Eye (tissue), 1 donor: ENCODE measurements at regions not wholly inside any gene's neighbourhood (a gene's known extent, or its start where the extent isn't known, plus 50 kb on each side); places are given as distances from the start of the nearest gene placed in this dataset.

ENCODE experiments used
- DNase-seq: peaks from one replicate; pipeline ENCODE4 v3.0.0-alpha.2; 2015

DNA sequence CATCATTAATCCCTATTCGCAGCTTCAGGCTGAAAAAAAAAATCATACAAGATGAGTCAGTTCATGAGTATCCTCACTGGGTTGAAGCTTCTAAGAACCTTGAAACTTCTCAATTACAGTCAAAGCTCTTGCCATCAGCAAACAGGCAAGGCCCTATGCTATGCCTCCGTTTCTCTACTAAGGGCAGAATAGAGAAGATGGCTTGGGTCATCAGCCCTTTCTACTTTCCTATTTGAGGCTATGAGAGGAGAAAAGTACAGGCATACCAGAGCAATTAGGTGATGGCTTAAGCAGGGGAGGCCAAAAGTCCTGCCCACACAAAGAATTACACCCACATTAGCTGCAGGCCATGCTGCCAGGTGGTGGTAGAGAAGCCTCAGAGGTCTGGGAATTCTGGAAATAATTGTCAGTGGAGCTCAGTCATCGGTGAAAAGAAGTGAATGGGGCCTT, 89.0 kb downstream of the MRPL46 start:
- DNase-seq = no peak

DNA sequence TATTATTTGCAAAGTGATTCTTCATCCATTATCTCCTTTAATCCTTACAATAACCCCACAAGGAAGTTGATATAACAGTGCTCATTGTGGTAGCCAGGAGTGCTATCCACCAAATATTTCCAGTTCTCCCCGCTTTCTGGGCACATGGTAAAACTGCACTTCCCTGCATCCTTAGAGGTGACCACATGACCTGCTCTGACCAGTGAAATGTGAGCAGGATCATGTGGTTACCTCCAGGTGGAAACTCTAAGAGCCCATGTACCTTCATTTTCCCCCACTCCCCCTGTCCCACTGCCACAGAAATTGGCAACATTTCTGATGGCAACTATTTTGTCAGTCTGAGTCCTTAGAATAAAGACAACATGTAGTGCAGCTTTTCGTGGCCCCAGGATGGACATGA, 89.7 kb downstream of the MRPL46 start:
- no peak for DNase-seq

DNA sequence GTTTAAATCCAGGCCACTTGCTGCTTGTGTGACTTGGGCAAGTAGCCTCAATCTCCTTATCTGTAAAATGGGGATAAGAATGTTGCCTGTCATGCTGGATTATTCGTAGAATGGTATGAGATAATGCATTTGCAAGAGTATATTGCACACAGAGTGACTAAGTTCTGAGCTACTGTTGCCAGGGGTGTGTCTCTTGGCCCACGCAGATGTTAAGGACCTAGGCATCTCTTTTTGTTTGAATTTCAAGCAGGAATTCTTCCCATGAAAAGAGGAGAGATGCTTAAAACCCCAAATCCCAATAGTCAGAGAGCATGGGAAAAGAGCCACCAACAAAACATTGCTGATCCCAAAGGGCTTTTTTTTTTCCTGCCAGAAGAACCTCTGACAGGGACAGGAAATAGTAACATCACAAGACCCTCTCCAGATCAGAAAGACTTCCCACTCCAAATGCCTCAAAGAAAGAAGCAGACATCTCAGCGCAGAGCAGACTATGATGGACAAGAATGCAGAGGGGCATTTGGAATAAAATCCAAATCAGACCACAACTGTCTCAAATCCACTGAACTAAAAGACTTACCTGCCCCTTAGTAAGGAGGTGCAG, 90.5 kb downstream of the MRPL46 start:
- DNase-seq = no peak

DNA sequence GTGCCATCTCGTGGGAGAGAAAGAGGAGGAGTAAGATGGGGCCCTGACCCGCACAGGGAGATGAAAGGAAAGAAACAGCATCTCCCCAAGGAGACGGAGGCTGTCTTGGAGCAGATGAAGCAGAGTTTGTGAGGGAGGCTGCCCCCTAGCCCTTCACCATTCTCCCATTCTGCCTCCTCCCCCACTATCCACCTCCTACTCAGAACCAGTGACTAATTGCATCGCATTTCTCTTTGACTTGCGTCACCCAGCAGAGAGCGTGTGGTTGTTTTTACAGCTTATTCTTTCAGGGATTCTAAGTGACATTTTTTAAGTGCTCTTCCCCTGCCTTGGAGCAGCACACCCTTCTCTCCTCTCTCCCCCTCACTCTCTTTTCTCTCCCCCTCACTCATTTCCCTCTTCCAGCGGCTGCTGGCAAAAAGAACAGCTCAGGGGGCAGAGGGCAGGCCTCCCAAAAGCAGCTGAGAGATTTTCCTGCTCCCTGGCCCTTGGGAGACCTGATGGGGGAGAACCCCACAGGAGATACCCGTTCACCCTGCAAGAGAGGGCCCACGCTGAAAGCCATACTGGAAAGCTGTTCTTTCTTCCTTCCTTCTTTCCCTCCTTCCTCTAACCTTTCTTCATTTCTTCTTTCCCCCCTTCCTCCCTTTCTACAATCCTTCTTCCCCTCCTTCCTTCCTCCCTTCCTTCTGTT, 91.8 kb downstream of the MRPL46 start:
- no peak for DNase-seq

DNA sequence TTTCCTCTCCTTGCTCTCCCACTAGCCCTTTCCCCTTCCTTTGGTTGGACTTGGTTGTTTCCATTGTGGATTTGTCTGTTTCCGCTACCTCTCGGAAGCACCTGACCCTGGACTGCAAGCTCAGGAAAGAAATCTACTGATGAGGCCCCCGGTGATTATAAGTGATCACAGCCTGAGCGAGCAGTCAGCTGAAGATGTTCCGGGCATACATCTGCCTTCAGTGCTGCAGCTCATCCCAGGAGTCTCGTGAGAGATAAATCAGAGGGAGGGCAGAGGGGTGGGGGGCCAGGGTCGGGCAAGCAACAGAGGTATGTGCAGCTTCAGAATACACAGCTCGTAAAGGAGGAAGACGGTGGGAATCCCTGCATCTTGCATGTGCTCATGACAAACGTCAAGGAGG, 102.1 kb downstream of the MRPL46 start:
- no peak for DNase-seq

DNA sequence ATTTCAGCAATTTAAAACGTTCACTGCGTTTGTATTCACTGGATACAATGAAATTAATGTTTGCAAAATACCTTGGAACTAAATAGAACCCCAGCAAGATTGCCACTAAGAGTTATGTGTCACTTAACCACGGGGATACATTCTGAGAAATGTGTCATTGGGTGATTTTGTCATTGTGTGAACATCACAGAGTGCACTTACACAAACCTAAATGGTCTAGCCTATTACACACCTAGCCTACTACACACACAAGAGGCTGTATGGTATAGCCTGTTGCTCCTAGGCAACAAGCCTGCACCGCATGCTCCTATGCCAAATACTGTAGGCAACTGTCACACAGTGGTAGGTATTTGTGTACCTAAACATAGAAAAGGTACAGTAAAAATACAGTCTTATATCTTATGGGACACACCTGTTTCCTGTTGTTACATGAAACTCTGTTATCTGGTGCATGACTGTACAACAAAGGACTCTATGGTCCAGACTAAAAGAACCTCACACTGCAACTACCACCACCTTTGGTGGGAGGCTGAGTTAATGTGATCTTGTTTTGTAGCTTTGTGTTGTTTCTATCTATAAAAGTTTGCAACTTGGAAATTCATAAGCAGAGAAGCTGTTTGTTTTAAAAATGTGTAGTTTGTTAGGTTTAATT, 92.2 kb upstream of the NTRK3 start:
- DNase-seq = no peak

DNA sequence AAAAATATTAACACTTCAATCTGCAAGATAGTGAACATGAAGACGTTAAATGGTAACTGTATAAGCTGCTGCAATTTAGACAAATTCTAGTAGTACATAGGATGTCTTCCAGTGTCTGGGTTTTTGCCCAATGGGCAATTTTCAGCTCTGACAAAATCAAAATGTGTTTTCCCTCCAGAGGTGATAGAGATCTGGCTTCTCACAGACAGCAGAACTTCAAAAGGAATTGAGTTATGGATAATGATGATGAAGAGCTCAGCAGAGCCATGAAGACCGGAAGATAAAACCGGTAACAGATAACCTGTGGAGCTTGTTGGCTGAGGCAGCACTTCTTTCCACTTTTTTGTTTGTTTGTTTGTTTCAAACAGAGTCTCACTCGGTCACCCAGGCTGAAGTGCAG, 89.4 kb upstream of the NTRK3 start:
- no peak for DNase-seq

DNA sequence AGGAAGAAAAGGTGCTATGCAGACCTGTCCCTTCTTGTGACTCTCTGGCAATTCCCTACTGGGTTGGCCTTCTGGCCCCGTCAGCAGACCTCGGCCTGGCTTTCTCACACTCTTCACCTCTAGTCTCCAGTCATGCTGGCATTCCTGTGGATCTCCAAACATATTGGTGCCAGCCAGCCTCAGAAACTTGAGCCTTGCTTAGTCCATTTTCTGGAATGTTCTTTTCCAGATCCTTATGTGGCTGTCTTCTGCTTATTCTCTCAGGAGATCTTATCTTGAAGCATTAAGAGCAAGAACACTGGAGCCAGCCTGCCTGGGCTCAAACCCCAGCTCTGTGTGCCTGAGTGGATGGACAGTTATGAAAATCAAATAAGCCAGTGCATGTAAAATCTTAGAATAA, 88.2 kb upstream of the NTRK3 start:
- no peak for DNase-seq

DNA sequence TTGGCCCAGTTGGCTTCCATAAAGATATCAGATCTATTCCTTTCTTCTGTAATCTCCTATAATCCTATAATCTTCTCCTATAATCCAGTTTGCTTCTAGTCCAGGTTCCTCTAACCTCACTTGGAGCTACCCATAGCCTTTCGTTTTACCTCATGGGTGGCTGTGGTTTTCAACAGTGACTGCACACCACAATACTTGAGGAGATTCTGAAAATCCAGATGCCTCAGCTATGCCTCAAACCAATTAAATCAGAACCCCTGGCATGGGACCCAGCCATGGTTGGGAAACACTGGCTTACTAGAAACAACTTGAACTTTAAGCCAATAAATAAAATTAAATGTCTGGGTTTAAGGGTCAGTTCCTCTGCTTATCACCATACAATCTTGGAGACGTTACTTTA, 86.1 kb upstream of the NTRK3 start:
- DNase-seq = no peak

DNA sequence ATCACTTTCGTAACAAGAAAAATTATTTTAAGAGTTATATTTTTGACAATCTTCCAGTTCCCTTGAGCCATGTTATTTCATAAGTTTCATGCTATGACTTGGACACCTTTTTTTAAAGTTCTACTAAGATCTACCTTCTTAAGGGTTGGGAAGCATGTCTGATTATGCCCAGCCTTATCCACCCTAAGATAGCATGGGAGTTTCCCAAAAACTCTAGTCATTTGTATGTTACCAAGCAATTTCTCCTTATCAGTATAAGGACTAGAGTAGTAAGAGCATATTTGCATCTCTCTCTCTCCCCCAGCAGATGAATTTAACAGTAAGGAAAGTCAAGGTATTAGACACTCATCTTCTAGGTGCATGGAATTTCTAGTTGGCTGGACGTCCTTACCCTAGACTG, 85.1 kb upstream of the NTRK3 start:
- no peak for DNase-seq

DNA sequence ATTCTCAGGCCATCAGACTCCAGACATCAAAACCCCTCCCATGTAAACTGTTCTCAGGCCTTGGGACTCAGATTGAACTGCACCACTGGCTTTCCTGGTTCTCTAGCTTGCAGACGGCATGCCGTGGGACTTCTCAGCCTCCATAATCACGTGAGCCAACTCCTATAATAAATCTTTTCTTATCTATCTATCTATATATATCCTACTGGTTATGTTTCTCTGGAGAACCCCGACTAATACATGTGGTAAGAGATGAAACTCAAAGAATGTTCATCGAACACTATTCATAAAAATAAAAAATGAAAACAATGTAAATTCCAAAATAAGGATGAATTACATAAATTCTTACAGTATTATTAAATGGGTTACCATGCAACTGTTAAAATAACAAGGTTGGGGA, 84.5 kb upstream of the NTRK3 start:
- no peak for DNase-seq

DNA sequence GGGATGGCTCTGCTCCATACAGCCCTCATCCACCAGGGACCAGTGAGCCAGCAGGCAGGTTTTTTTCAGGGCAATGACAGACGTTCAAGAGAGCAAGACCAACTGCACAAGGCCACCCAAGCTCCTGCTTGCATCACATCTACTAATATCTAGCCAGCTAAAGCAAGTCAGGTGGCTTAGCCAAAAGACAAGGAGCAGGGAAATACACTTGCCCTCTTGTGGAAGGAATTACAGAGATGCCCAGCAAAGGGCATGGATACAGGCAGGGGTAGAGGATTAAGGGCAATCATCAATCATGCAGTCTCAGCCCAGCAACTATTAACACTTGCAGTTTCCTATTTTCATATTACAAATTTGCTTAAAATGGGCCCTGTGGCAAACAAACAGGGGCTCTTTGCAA, 81.5 kb upstream of the NTRK3 start:
- DNase-seq = no peak

DNA sequence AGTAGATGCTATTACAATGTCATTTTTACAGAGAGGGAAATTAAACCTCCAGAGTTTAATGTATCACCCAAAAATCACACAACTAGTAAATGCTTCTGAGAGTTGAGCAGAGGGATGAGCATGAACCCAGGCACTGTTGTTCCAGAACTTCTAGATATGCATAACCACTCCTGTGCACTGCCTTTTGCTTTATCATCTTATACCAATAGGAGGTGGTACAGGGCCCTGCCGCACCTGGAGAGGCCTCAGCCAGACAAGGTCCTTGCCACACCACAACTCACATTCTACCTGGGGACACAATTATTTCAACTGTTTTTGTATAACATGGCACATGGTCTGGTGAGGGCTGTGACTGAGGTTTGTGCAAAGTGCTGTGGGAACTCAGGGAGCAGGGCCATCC, 78.5 kb upstream of the NTRK3 start:
- DNase-seq = no peak

DNA sequence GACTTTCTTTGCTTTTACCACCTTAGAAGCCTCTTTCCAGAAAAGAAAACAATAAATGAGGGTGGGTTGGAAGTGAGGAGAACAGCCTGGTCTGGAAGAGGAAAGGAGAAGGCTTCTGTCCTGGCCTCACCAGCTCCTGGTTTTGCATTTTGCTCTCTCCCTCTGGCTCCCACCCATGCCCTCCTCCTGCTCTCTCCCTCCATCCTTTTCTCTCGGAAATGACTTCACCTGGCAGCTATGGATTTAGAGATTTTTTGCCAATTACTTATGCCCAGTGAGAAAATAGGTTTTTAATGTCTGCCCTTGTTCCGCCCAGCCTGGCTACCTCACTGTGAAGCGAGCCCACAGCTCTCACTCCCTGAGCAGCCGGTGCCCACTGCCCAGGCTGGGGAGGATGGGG, 77.9 kb upstream of the NTRK3 start:
- DNase-seq = no peak

DNA sequence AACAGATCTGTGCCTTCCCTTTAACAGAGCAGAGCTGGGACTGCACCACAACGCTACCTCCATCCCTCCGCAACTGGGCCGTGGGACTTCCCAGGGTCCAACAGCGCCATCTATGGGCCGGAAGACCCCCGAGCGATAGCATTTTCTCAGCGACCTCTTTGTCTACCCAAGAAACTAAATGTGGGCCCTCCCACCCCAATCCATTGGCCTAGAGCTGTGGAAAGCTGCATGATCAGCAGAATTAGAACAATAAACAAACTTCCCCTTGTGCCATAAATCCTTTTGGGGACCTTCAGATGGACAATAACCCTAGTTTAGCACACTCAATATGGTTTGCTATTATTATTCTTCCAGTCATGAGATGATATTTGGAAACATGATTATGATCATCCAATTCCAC, 74.8 kb upstream of the NTRK3 start:
- DNase-seq = peak; percentile 85

DNA sequence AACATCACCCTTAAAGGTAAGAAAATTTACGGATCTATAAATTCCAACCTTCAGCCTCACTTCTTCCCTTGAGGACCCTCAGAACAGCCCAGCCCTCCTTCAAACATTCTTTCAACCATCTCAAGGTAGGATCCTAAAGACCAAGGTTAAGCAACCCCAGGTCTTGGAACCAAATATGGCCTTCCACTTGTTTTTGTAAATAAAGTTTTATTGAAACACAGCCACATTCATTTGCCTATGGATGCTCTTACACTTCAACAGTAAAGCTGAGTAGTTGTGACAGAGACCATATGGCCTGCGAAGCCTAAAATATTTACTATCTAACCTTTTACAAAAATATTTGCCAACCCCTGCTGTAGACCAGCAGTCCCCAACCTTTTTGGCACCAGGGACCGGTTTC, 70.4 kb upstream of the NTRK3 start:
- no peak for DNase-seq

DNA sequence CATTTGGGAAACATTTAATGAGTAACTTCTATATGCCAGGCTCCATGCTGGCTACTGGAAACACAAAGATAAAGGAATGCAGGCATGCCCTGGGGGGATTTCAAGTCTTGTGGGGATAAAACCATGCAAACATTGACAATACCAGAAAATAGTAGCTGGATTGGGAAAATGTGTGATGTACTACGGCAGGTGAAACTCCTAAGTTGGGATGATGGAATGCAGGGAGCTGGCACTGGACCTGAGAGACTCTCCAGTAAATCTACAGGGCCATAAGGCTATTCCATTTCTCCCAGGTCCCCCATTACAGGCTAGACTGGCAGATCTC, 68.2 kb upstream of the NTRK3 start:
- no peak for DNase-seq

DNA sequence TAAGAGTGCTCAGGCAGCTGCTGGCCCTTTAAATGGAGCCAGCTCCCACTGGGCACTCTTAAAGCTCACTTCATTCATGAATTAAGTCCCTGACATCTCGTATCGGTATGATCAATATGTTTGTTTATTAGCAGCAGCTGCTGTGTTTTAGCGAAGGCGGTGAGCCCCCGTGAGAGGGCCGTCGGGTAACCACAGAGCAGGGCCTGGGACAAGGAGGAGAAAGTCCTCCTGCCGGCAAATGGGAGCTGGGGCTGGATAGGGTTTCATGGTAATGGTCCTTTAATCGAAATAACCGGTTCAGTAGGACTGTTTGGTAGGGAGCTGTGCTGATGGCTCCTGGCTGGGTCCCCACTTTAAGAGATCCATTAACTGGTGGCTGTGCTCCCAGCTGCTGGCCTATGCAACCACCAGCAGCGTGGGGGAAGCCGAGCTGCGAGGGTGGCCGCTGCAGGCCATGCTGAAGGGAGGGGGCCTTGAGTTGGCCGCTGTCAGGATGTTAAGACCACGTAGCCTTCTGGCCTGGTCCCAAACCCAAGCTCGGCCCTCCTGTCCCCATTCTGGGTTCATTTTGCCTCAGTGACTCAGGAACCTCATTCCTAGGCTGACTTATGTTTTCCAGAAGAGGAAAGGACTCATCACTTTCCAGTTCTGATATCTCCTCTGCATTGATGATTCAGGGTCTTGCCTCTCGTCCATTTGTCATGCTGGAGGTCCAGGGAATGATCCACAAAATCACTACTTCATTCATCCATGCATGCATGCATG, 67.6 kb upstream of the NTRK3 start:
- peak; percentile 30 for DNase-seq

DNA sequence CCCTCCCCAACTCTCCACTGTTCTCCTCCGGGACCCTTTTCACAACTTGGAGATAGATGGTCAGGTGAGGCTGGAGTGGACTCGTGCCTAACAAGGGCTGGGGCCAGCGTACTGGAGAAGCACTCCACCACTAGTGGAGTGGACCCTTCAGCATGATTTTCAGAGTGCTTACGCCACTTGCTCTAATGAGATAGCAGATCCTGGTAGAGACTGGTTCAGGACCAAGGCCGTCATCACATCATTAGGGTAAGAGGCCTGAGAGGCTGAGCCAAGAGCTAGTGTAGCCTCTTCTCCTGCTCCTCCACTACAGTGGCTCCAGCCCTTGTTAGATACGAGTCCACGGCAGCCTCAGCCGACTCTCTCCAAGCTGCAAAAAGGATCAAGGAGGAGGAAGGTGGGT, 66.9 kb upstream of the NTRK3 start:
- no peak for DNase-seq

DNA sequence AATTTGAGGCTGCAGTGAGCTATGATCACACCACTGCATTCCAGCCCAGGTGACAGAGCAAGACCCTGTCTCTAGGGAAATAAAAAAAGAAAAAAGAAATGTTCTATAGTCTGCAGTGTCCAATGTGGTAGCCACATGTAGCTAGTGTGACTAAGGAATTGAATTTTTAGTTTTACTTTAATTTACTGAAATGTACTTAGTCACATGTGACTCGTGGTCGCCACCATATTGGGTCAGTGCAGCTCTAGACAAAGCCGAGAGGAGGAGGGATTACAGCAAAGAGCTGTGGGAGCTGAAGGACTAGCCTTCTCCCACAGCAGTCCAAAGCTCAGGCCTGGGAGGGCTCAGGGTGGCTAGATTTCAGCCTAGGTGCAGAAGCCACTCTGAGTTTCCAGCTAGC, 65.9 kb upstream of the NTRK3 start:
- DNase-seq = no peak

DNA sequence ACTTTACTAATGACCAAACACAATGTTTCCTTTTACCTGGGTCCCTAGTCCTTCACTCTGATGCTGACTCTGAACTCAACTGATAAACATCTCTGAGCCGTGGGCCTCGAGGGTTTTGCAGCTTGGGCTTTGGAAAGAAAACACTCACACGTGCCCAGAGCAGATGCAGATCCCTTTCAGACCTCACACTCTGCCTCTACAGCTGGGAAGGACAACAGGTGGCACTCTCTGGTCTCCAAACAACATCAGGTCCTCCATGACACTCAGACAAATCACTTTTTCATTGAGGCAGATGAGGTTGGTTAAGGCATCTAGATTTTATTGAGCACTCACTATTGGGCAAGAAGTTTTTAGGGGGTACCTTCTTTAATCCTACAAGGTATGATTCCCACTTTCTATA, 64.7 kb upstream of the NTRK3 start:
- DNase-seq = no peak

DNA sequence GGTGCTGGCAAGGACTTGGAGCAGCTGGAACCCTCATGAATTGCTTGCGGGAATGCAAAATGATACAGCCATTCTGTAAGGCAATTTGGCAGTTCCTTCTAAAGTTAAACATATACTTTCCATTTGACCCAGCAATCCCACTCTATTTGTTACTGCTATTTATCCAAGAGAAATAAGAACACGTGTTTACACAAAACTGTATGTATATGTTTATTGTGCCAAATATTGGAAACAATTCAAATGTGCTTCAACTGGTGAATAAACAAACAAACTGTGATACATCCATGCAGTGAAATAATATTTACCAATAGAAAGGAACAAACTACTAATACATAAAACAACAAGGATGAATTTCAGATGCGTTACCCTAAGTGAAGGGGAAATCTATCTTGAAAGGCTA, 60.0 kb upstream of the NTRK3 start:
- DNase-seq = no peak

DNA sequence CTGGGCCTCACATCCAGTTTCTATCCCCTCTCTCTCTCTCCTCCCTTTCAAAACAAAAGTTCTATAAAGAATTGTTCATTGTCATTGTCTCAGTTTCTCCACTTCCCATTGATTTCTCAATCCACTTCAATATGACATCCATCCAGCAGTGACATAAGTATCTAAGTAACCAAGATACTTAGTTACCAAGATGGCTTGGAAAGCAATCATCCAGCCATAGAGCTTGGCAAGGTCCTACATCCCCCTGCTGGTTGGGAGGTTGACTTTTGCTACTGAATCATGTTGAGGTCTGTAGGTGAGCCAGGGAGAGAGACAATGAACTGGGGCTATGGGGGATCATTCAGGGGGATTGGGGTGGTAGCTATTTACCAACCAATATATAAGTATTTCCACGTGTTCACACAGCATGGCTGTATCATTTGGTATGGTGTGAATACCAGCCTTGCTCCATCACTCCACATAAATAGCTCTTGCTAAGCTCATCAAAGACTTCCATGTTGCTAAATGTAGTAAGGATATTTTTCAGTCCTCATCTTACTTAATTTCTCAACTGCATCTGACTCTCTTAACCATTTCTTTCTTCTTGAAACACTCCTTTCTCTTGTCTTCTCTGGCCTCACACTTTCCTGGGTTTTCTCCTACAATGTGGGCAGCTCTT, 58.8 kb upstream of the NTRK3 start:
- no peak for DNase-seq
